Thoracic aorta (tissue), 2 donors: ENCODE measurements at regions not wholly inside any gene's neighbourhood (a gene's known extent, or its start where the extent isn't known, plus 50 kb on each side); places are given as distances from the start of the nearest gene placed in this dataset.
"Not testable (repeated sequence)": the region's sequence is repeated elsewhere in the genome, so short reads cannot be mapped to it uniquely, and the experiment has no call there.

Experiments
- ATAC-seq: fragments of 150-250 bp; one replicate; pipeline ENCODE4 v1.8.0; 2017; ENCODE audit warnings: low read depth; ENCODE audit not compliant: insufficient number of reproducible peaks, low FRiP score
- DNase-seq: peaks from one replicate; pipeline ENCODE4 v3.0.0-alpha.2; 2020; ENCODE audit warnings: low spot score
- H3K27ac ChIP-seq, 2 donors: fragments of 200-600 bp; sonication (generic); 1 replicate in 1 of 2; 2 replicates in 1 of 2; pipeline ENCODE4 v1.5.1; 2016; ENCODE audit warnings: mild to moderate bottlenecking in 2 of 2, moderate library complexity in 2 of 2
- H3K27me3 ChIP-seq: fragments of 200-600 bp; sonication (generic); replicated peaks from 2 replicates; pipeline ENCODE4 v1.6.0; 2016; ENCODE audit warnings: mild to moderate bottlenecking; ENCODE audit not compliant: insufficient read depth
- H3K36me3 ChIP-seq: fragments of 200-600 bp; sonication (generic); one replicate; pipeline ENCODE4 v1.5.1; 2016
- H3K4me1 ChIP-seq, 2 donors: fragments of 200-600 bp; sonication (generic); 1 replicate in 1 of 2; 2 replicates in 1 of 2; pipeline versions ENCODE4 v1.5.1 to v1.6.0; 2016; ENCODE audit warnings: low read depth in 2 of 2, mild to moderate bottlenecking in 1 of 2; ENCODE audit not compliant: control insufficient read depth in 1 of 2
- H3K4me3 ChIP-seq: fragments of 200-600 bp; sonication (generic); 2 replicates; pipeline ENCODE4 v1.5.1; 2016; ENCODE audit warnings: mild to moderate bottlenecking
- H3K9me3 ChIP-seq: fragments of 200-600 bp; sonication (generic); 2 replicates; pipeline ENCODE4 v1.5.1; 2016
- CTCF ChIP-seq: fragments of 200-600 bp; sonication (generic); IDR thresholded peaks from one replicate; pipeline ENCODE4 v1.5.1; 2019; ENCODE audit warnings: antibody characterized with exemption

GRCh38 chr12:124070394-124071074 is 97.5 kb downstream of the ZNF664 start:
- not testable (repeated sequence) for H3K4me3 ChIP-seq, H3K4me1 ChIP-seq, ATAC-seq, H3K27ac ChIP-seq, DNase-seq, H3K27me3 ChIP-seq, H3K36me3 ChIP-seq
- peaks cover 12% of the 10 kb centered on the region for H3K9me3 ChIP-seq

- TF ChIP-seq CTCF = no peak
- H3K27me3 ChIP-seq = no peaks in the 10 kb centered on the region
- H3K9me3 ChIP-seq = peaks cover 11% of the 10 kb centered on the region
- ATAC-seq (no peak), DNase-seq (no peak)
- H3K27ac ChIP-seq = no peak overlapping the region
- no peak overlapping the region for H3K4me3 ChIP-seq
- no peaks in the 10 kb centered on the region for H3K4me1 ChIP-seq
- H3K36me3 ChIP-seq = no peaks in the 10 kb centered on the region
These were observed 98.0 kb downstream of the ZNF664 start for GRCh38 chr12:124071075-124071443.

GRCh38 chr12:124073356-124074035 is 100.5 kb downstream of the ZNF664 start:
- DNase-seq (no peak), ATAC-seq (no peak)
- no peaks in the 10 kb centered on the region for H3K36me3 ChIP-seq
- no peak overlapping the region for H3K27ac ChIP-seq
- H3K27me3 ChIP-seq = no peaks in the 10 kb centered on the region
- H3K9me3 ChIP-seq = no peaks in the 10 kb centered on the region
- H3K4me1 ChIP-seq = no peaks in the 10 kb centered on the region
- H3K4me3 ChIP-seq = no peak overlapping the region
- TF ChIP-seq CTCF = no peak

- no peaks in the 10 kb centered on the region for H3K36me3 ChIP-seq
- DNase-seq (no peak), ATAC-seq (no peak)
- H3K27ac ChIP-seq = no peak overlapping the region
- TF ChIP-seq CTCF = no peak
- H3K9me3 ChIP-seq = no peaks in the 10 kb centered on the region
- H3K4me1 ChIP-seq = no peaks in the 10 kb centered on the region
- H3K27me3 ChIP-seq = no peaks in the 10 kb centered on the region
- H3K4me3 ChIP-seq = no peak overlapping the region
These were observed 102.8 kb downstream of the ZNF664 start for GRCh38 chr12:124075841-124076240.

- DNase-seq (no peak), ATAC-seq (no peak)
- Histone ChIP-seq H3K4me3 (no peak overlapping the region), H3K9me3 (no peaks in the 10 kb centered on the region), H3K36me3 (no peaks in the 10 kb centered on the region), H3K27me3 (no peaks in the 10 kb centered on the region), H3K27ac (no peak overlapping the region), H3K4me1 (no peaks in the 10 kb centered on the region)
- no peak for TF ChIP-seq CTCF
These were observed 104.7 kb downstream of the ZNF664 start for GRCh38 chr12:124077701-124078100.
